GM18870 (cell line): ENCODE measurements at regions not wholly inside any gene's neighbourhood (a gene's known extent, or its start where the extent isn't known, plus 50 kb on each side); places are given as distances from the start of the nearest gene placed in this dataset.

Source experiments
- ATAC-seq: cut with Tn5 transposase; IDR thresholded peaks from one replicate; pipeline ENCODE4 v1.9.1; 2021; ENCODE audit warnings: moderate library complexity; ENCODE audit not compliant: unreplicated experiment

DNA sequence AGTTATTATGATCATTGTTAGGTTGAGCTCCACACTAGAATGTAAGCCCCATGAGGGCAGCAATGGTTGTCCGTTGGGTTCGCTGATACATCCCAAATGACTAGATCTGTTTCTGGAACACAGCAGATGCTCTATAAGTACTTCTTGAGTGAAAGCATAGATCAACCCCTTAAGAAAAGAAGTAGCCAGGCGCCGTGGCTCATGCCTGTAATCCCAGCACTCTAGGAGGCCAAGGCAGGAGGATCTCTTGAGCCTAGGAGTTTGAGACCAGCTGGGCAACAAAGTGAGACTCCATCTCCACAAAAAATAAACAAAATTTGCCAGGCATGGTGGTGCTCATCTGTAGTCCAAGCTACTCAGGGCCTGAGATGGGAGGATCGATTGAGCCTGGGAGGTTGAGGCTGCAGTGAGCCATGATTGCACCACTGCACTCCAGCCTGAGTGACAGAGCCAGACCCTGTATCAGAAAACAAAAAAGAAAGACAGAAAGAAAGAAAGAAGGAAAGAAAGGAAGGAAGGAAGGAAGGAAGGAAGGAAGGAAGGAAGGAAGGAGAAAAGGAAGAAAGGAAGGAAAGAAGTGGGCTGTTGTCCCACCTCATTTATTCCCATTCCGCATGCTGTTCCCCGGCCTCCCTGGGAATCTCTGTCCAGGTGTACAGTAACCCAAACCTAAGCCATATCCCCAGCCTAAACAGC lies 54.4 kb upstream of the RPL38 start:
- no peak for ATAC-seq

DNA sequence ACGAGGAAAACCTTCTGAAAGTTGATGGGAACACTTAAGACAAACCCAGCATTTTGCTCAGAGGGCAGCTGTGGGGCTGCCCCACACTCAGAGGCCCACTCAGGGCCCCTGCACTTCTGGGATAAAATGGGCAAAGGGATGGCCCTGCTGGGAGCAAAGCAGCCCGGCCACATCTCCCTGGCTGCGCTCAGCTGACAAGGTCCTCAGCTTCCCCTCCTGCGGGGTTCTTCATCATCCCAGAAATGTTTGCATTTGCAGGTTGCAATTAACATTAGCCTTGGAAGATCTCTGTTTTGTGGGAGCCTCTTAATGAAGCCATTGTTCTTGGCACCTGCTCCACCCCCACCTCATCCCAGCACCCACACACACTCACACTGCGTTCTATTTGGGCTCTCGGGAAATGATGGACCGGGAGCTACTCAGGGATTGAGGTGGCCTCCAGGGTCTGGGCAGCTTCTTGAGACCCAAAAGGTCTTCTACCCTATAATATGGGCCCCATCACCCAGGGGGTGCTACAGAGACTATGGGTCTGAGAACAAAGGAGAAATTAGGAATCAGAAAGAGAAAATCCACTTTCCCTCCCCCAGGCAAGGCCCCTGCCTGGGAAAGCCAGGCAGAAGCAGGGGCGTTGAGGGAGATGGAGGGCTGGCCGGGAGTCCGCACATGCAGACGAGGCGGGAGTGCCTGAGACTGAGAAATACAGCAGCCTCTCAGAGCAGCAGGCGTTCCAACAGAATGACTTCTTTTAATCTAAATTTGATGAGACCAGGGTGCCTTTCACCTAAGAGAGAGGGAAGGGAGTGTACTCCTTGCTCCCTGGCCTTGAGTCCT lies 53.7 kb upstream of the RPL38 start:
- ATAC-seq, result no peak

DNA sequence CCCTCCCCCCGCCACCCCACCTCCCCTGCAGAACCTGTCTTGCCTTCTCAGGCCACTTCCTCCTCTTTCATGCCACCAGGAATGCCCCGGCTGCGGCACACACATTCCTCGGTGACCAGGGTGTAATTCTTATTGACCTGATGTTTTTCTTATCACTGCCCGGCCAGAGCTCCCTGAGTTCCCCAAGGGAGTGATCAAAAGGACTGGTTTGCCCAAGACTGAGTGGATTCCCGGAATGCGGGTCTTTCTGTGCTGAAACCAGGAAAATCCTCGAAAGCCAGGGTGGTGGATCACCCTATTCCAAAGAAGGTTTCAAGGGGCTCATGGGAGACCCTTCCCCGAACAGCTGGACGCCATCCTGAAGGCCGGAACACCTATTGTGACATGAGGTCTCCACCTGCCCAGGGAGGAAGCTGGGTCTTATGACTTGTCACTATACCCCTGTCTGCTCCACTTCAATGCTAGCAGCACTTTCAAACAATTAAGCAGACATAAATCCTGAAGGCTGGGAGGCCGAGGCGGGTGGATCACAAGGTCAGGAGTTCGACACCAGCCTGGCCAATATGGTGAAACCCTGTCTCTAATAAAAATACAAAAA lies 53.0 kb upstream of the RPL38 start:
- no peak for ATAC-seq

DNA sequence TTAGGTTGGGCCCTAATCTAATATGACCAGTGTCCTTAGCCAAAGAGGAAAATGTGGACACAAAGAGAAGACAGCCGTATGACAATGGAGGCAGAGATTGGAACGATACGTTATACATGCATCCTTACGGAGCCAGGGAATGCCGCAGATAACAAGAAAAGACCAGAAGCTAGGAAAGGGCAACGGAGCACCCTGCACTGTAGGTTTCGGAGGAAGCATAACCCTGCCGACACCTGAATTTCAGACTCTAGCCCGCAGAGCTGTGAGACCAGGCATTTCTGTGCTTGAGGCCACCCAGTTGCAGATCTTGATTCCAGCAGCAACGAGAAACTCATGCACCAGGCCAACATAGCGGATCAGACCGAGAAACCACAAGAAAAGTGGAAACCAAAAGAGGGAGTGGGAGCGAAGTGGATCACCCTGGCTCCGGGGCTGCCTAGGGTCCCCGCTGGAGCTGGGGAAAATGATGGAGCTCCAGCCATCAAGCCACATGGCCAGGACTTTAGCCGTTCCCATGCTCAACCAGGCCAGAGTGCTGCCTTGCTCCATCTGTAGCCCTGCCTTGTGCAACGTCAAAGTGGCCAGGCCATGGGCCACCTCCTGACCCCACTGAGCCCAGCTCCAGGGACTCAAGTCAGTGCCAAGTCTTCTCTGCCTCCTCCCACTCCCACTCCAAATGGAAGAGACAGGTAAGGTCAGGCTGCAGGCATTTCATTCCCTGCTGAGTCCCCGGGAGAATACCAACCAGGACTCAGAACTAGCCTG lies 51.7 kb upstream of the RPL38 start:
- ATAC-seq, result no peak

DNA sequence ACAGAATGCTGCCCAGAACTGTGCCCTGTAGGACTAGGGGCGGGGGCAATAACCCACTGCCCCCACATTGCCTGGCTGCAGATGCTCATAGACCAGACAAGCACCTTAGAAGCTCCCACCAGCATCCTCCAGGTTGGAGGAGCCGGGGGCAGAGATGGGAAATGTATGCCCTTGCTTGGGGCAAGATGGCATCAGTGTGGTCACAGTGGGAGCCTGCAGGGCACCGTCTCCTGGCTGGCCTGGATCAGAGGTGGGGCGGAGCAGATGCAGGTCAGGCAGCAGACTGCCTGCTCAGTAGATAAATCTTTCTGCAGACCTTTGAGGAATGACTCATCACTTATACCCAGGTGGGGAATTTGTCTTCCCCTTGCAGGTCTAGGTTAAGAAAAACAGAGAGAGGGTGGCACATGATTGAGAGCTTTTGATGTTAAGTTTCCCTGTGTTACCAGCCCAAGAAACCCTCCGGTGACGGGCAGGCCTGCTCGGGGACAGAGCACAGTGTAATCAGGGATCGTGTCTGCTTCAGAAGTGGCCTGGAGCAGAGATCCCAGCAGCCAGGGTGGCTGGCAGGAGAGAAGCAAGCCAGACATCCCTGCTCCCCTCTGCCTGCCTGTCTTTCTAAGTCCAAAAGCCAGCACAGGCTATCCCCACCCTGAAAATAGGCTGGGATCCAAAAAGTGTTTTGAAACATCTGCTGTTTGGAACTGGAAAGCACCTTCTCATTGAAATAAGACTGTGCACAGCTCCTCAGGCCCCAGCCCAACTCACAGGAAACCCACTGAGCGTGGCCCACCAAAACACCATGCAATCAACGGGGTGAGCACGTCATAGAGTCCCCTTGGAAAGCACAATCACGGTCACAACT lies 50.7 kb upstream of the RPL38 start:
- ATAC-seq, result no peak

DNA sequence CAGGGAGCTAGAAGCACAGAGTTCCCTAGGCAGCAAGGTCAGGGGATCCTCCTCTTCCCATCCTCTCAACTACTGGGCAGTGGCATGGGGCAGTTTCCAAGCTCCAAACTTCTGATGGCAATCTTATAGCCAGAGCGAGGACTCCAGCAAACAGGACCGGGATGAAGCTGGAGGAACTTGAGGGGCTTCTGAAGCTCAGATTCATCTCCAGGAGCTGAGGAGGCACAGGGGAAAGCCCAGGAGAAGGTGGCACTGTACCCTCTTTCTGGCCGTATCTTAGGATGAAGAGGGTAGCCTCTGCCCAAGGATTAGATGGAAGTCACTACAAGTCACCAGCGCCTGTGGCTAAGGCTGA lies 50.0 kb upstream of the RPL38 start:
- no peak for ATAC-seq
